HCT116 (cell line): ENCODE measurements at regions not wholly inside any gene's neighbourhood (a gene's known extent, or its start where the extent isn't known, plus 50 kb on each side); places are given as distances from the start of the nearest gene placed in this dataset.

ENCODE experiments used
- ATAC-seq: fragments of 200-7000 bp; cut with Tn5 transposase; 2 replicates; pipeline ENCODE4 v1.9.1; 2020; ENCODE audit warnings: mild to moderate bottlenecking, moderate library complexity
- BruUV-seq: library from RNA; stranded (reverse); fragments of 400-500 nt; replicated peaks from 2 replicates; lab custom pipeline; 2021; lab: Mats Ljungman, UMichigan
- CTCF ChIA-PET: fragments of 300-600 bp; sonication (Branson Sonifier 250); formaldehyde crosslinking; loops from one replicate; lab custom pipeline; 2021; ENCODE audit warnings: antibody characterized with exemption; lab: Charles Lee
- POLR2A ChIA-PET: fragments of 300-600, 350-600 bp; sonication (Branson Sonifier 250); formaldehyde crosslinking; loops from one replicate; lab custom pipeline; 2021; ENCODE audit warnings: antibody characterized with exemption; lab: Charles Lee
- RAD21 ChIA-PET, 2 experiments: fragments of 300-600 bp; sonication (Branson Sonifier 250); formaldehyde crosslinking; loops; one replicate each; lab custom pipeline; 2023; ENCODE audit warnings: low total read pairs in 2 of 2; ENCODE audit not compliant: uncharacterized antibody in 2 of 2, unreplicated experiment in 2 of 2, low non-redundant PET in 1 of 2; lab: Charles Lee
- DNase-seq: peaks from one replicate; pipeline ENCODE4 v3.0.0-alpha.2; 2010; ENCODE audit warnings: low read depth, low spot score
- H2AFZ ChIP-seq: fragments of 200-600 bp; shearing (Covaris generic), sonication (generic); 2 replicates; pipeline ENCODE4 v1.6.1; 2017; ENCODE audit warnings: low read depth, mixed run types, mixed read lengths, antibody characterized with exemption, low read length; ENCODE audit not compliant: poor library complexity, severe bottlenecking
- H3K27ac ChIP-seq: 2 replicates; pipeline ENCODE4 v1.5.1; 2012; ENCODE audit warnings: low read depth, low read length
- H3K27me3 ChIP-seq: fragments of 200-600 bp; sonication (generic); 2 replicates; pipeline ENCODE4 v1.6.1; 2016; ENCODE audit warnings: mixed run types, low read length, mixed read lengths; ENCODE audit not compliant: insufficient read depth
- H3K36me3 ChIP-seq, 2 experiments: fragments of 200-500 bp in 1 of 2; fragments of 200-600 bp in 1 of 2; sonication (Bioruptor generic) in 1 of 2; sonication (generic) in 1 of 2; 2 replicates each; pipeline versions ENCODE4 v1.5.1 to v1.6.1; 2014 to 2016; ENCODE audit warnings: low read length in 2 of 2, inconsistent platforms in 1 of 2, mixed read lengths in 1 of 2, mixed run types in 1 of 2; ENCODE audit not compliant: insufficient read depth in 2 of 2, control insufficient read depth in 1 of 2
- H3K4me1 ChIP-seq, 2 experiments: fragments of 200-600 bp in 1 of 2; sonication (generic) in 1 of 2; 2 replicates each; pipeline versions ENCODE4 v1.5.1 to v1.6.1; 2012 to 2017; ENCODE audit warnings: low read length in 2 of 2, inconsistent platforms in 1 of 2, mild to moderate bottlenecking in 1 of 2, mixed read lengths in 1 of 2, mixed run types in 1 of 2, moderate library complexity in 1 of 2; ENCODE audit not compliant: insufficient read depth in 2 of 2, control insufficient read depth in 1 of 2
- H3K4me2 ChIP-seq: fragments of 200-600 bp; sonication (generic); 2 replicates; pipeline ENCODE4 v1.6.1; 2017; ENCODE audit warnings: mixed run types, low read length, mixed read lengths
- H3K4me3 ChIP-seq, 2 experiments: fragments of 200-600 bp in 1 of 2; sonication (generic) in 1 of 2; replicated peaks in 1 of 2; 2 replicates each; pipeline ENCODE4 v1.5.1; 2011 to 2016; ENCODE audit warnings: low read length in 2 of 2, control low read depth in 1 of 2, low read depth in 1 of 2, mild to moderate bottlenecking in 1 of 2, mixed read lengths in 1 of 2, mixed run types in 1 of 2
- H3K79me2 ChIP-seq: fragments of 200-600 bp; sonication (generic); 2 replicates; pipeline ENCODE4 v1.6.1; 2017; ENCODE audit warnings: mild to moderate bottlenecking, mixed run types, low read length, moderate library complexity, mixed read lengths; ENCODE audit not compliant: insufficient read depth
- H3K9ac ChIP-seq: fragments of 200-600 bp; sonication (generic); 2 replicates; pipeline ENCODE4 v1.6.1; 2016; ENCODE audit warnings: low read length, mixed read lengths
- H3K9me2 ChIP-seq: fragments of 200-600 bp; sonication (generic), shearing (Covaris generic); 2 replicates; pipeline ENCODE4 v1.6.1; 2017; ENCODE audit warnings: mixed run types, mild to moderate bottlenecking, moderate library complexity; ENCODE audit not compliant: insufficient read depth
- H3K9me3 ChIP-seq, 2 experiments: fragments of 200-500 bp in 1 of 2; fragments of 200-600 bp in 1 of 2; sonication (Bioruptor generic) in 1 of 2; sonication (generic) in 1 of 2; 2 replicates each; pipeline ENCODE4 v1.6.1; 2014 to 2017; ENCODE audit warnings: low read length in 2 of 2, mixed read lengths in 2 of 2, inconsistent platforms in 1 of 2, low read depth in 1 of 2, mild to moderate bottlenecking in 1 of 2, mixed run types in 1 of 2, moderate library complexity in 1 of 2; ENCODE audit not compliant: control insufficient read depth in 1 of 2, insufficient read depth in 1 of 2
- H4K20me1 ChIP-seq: fragments of 200-600 bp; sonication (generic), shearing (Covaris generic); 2 replicates; pipeline ENCODE4 v1.6.1; 2017; ENCODE audit warnings: mixed run types, mild to moderate bottlenecking, moderate library complexity; ENCODE audit not compliant: insufficient read depth
- CBX3 ChIP-seq: IDR thresholded peaks from 2 replicates; pipeline ENCODE4 v1.6.1; 2012; ENCODE audit warnings: low read depth
- CTCF ChIP-seq, 3 experiments: fragments of 200-600 bp in 1 of 3; sonication (generic) in 1 of 3; IDR thresholded peaks in 2 of 3; conservative IDR thresholded peaks in 1 of 3; 2 replicates each; pipeline ENCODE4 v1.5.1; 2012 to 2017; ENCODE audit warnings: low read depth in 2 of 3, low read length in 2 of 3, antibody characterized with exemption in 1 of 3, borderline replicate concordance in 1 of 3, control low read depth in 1 of 3, mild to moderate bottlenecking in 1 of 3, mixed read lengths in 1 of 3, mixed run types in 1 of 3, moderate library complexity in 1 of 3; ENCODE audit not compliant: insufficient read depth in 1 of 3
- EGR1 ChIP-seq: IDR thresholded peaks from 2 replicates; pipeline ENCODE4 v1.6.1; 2012; ENCODE audit warnings: low read depth
- ELF1 ChIP-seq: IDR thresholded peaks from 2 replicates; pipeline ENCODE4 v1.6.1; 2012; ENCODE audit warnings: low read depth, borderline replicate concordance
- EZH2 ChIP-seq: fragments of 200-600 bp; sonication (generic); IDR thresholded peaks from 2 replicates; pipeline ENCODE4 v1.6.1; 2017; ENCODE audit warnings: antibody characterized with exemption, mixed run types
- JUND ChIP-seq: IDR thresholded peaks from 2 replicates; pipeline ENCODE4 v1.6.1; 2012
- POLR2A ChIP-seq: IDR thresholded peaks from 2 replicates; pipeline ENCODE4 v1.7.0; 2011; ENCODE audit warnings: borderline replicate concordance; ENCODE audit not compliant: insufficient read depth, insufficient read length; ENCODE audit errors: extremely low read depth
- POLR2AphosphoS5 ChIP-seq: IDR thresholded peaks from 2 replicates; pipeline ENCODE4 v1.6.1; 2011; ENCODE audit warnings: mild to moderate bottlenecking, low read depth, low read length, moderate library complexity
- YY1 ChIP-seq: IDR thresholded peaks from 2 replicates; pipeline ENCODE4 v1.6.1; 2011; ENCODE audit warnings: low read length, low read depth, moderate library complexity, mild to moderate bottlenecking; ENCODE audit not compliant: insufficient replicate concordance; ENCODE audit errors: extremely low read depth
- ZFX ChIP-seq: fragments of 450-650 bp; IDR thresholded peaks from 2 replicates; pipeline ENCODE4 v1.6.1; 2017
- intact Hi-C: fragments of 100-400 bp; cut with micrococcal nuclease; formaldehyde crosslinking; loops from 2 replicates; pipeline ENCODE4 v1.10.0; 2022
- TF ChIP-seq, protein P1 (sequence below): IDR thresholded peaks from 2 replicates; pipeline ENCODE4 v1.6.1; 2011; ENCODE audit warnings: mild to moderate bottlenecking, low read length, moderate library complexity; ENCODE audit not compliant: insufficient replicate concordance; ENCODE audit errors: extremely low read depth
- TF ChIP-seq, protein P2 (sequence below): IDR thresholded peaks from 2 replicates; pipeline ENCODE4 v1.6.1; 2012; ENCODE audit warnings: low read depth

DNA sequence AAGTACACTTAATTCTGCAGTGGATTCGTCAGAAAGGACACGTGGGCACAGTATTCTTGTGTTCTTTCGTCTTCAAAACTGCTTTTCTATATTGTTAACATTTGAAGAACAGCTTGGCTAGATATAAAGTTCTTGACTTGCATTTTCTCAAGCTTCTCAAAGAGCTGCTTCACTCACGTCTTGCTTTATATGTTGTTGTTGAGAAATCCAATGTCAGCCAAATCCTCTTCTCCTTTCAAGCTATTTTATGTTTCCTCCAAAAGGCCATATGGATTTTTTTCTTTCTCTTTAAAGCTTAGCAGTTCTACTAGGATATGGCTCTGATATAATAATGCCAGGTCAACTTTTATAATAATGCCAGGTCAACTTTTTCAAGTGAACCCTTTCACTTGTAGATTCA is 65.5 kb upstream of the CYP1B1 start:
- TF ChIP-seq, protein P1, sequence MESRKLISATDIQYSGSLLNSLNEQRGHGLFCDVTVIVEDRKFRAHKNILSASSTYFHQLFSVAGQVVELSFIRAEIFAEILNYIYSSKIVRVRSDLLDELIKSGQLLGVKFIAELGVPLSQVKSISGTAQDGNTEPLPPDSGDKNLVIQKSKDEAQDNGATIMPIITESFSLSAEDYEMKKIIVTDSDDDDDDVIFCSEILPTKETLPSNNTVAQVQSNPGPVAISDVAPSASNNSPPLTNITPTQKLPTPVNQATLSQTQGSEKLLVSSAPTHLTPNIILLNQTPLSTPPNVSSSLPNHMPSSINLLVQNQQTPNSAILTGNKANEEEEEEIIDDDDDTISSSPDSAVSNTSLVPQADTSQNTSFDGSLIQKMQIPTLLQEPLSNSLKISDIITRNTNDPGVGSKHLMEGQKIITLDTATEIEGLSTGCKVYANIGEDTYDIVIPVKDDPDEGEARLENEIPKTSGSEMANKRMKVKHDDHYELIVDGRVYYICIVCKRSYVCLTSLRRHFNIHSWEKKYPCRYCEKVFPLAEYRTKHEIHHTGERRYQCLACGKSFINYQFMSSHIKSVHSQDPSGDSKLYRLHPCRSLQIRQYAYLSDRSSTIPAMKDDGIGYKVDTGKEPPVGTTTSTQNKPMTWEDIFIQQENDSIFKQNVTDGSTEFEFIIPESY = no peak
- TF ChIP-seq POLR2AphosphoS5 = no peak
- TF ChIP-seq POLR2A = no peak
- TF ChIP-seq, all 23 proteins: peak for 0
- Histone ChIP-seq H3K4me2 (no peak overlapping the region), H3K36me3 (no peaks in the 10 kb centered on the region), H3K4me1 (peaks cover 10 to 13% of the 10 kb centered on the region in 2 experiments; a peak in 3 of 4 replicates), H2AFZ (no peak overlapping the region), H3K27ac (no peak overlapping the region), H3K9me3 (peaks cover 0 to 6% of the 10 kb centered on the region in 2 experiments; a peak in 1 of 4 replicates), H3K79me2 (no peaks in the 10 kb centered on the region), H3K4me3 (no peak overlapping the region), H3K9me2 (no peaks in the 10 kb centered on the region), H3K27me3 (no peaks in the 10 kb centered on the region), H4K20me1 (no peaks in the 10 kb centered on the region), H3K9ac (no peak overlapping the region)
- intact Hi-C loops = no loop called here
- ChIA-PET CTCF (no interaction called here), RAD21 (no interaction called here), POLR2A (no interaction called here)
- ATAC-seq (no peak), DNase-seq (no peak)
- BruUV-seq = no TSS peak

GRCh38 chr2:38138996-38139395 is 63.0 kb upstream of the CYP1B1 start:
- no peak overlapping the region for H2AFZ ChIP-seq
- RAD21 ChIA-PET = no interaction called here
- H3K9ac ChIP-seq = no peak overlapping the region
- DNase-seq (no peak), ATAC-seq (no peak)
- H3K9me2 ChIP-seq = no peaks in the 10 kb centered on the region
- H4K20me1 ChIP-seq = no peaks in the 10 kb centered on the region
- CTCF ChIA-PET = no interaction called here
- no peaks in the 10 kb centered on the region for H3K79me2 ChIP-seq
- H3K27me3 ChIP-seq = no peaks in the 10 kb centered on the region
- no peak overlapping the region for H3K4me3 ChIP-seq
- peaks cover 0 to 6% of the 10 kb centered on the region in 2 experiments; a peak in 1 of 4 replicates for H3K9me3 ChIP-seq
- H3K4me1 ChIP-seq = no peaks in the 10 kb centered on the region
- no TSS peak for BruUV-seq
- H3K27ac ChIP-seq = no peak overlapping the region
- no peak overlapping the region for H3K4me2 ChIP-seq
- POLR2A ChIA-PET = no interaction called here
- H3K36me3 ChIP-seq = no peaks in the 10 kb centered on the region
- intact Hi-C loops = no loop called here
- TF ChIP-seq POLR2A = no peak
- TF ChIP-seq EGR1 = no peak
- no peak for TF ChIP-seq ZFX
- no peak for TF ChIP-seq ELF1
- TF ChIP-seq JUND = no peak
- TF ChIP-seq YY1 = no peak
- TF ChIP-seq POLR2AphosphoS5 = no peak
- no peak for TF ChIP-seq CBX3
- TF ChIP-seq EZH2 = no peak
- TF ChIP-seq, protein P2, sequence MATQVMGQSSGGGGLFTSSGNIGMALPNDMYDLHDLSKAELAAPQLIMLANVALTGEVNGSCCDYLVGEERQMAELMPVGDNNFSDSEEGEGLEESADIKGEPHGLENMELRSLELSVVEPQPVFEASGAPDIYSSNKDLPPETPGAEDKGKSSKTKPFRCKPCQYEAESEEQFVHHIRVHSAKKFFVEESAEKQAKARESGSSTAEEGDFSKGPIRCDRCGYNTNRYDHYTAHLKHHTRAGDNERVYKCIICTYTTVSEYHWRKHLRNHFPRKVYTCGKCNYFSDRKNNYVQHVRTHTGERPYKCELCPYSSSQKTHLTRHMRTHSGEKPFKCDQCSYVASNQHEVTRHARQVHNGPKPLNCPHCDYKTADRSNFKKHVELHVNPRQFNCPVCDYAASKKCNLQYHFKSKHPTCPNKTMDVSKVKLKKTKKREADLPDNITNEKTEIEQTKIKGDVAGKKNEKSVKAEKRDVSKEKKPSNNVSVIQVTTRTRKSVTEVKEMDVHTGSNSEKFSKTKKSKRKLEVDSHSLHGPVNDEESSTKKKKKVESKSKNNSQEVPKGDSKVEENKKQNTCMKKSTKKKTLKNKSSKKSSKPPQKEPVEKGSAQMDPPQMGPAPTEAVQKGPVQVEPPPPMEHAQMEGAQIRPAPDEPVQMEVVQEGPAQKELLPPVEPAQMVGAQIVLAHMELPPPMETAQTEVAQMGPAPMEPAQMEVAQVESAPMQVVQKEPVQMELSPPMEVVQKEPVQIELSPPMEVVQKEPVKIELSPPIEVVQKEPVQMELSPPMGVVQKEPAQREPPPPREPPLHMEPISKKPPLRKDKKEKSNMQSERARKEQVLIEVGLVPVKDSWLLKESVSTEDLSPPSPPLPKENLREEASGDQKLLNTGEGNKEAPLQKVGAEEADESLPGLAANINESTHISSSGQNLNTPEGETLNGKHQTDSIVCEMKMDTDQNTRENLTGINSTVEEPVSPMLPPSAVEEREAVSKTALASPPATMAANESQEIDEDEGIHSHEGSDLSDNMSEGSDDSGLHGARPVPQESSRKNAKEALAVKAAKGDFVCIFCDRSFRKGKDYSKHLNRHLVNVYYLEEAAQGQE = no peak
- TF ChIP-seq CTCF (IDR thresholded peaks at IDR 0.05 in 2 of 3, conservative IDR thresholded peaks at IDR 0.05 in 1 of 3; ENCODE audit: borderline replicate concordance in 1 of 3, insufficient read depth in 1 of 3, low read depth in 2 of 3, low read length in 2 of 3) = no peak
